CD14-positive monocyte (primary cell): ENCODE measurements at regions not wholly inside any gene's neighbourhood (a gene's known extent, or its start where the extent isn't known, plus 50 kb on each side); places are given as distances from the start of the nearest gene placed in this dataset.

Source experiments
- DNase-seq, 3 donors: peaks; one replicate each; pipeline ENCODE4 v3.0.0-alpha.2; 2011 to 2022
- H2AFZ ChIP-seq: 2 replicates; pipeline ENCODE4 v1.6.0; 2012; ENCODE audit warnings: mild to moderate bottlenecking, low read depth, low read length, inconsistent platforms; ENCODE audit not compliant: insufficient read depth, poor library complexity, severe bottlenecking
- H3K27ac ChIP-seq, 2 donors: 1 replicate in 1 of 2; 2 replicates in 1 of 2; pipeline ENCODE4 v1.5.1; 2012 to 2013; ENCODE audit warnings: low read length in 2 of 2, control low read depth in 1 of 2, inconsistent platforms in 1 of 2, low read depth in 1 of 2, mild to moderate bottlenecking in 1 of 2
- H3K27me3 ChIP-seq, 2 donors: one replicate each; pipeline versions ENCODE4 v1.6.0 to v1.6.1; 2011 to 2013; ENCODE audit warnings: low read length in 2 of 2; ENCODE audit not compliant: control insufficient read depth in 2 of 2, insufficient read depth in 2 of 2
- H3K36me3 ChIP-seq, 2 donors: replicated peaks in 1 of 2; 1 replicate in 1 of 2; 2 replicates in 1 of 2; pipeline versions ENCODE4 v1.5.1 to v1.6.1; 2012 to 2013; ENCODE audit warnings: low read length in 2 of 2, control low read depth in 1 of 2, inconsistent platforms in 1 of 2, mild to moderate bottlenecking in 1 of 2; ENCODE audit not compliant: insufficient read depth in 2 of 2, control insufficient read depth in 1 of 2
- H3K4me1 ChIP-seq, 2 donors: 1 replicate in 1 of 2; 2 replicates in 1 of 2; pipeline versions ENCODE4 v1.5.1 to v1.6.1; 2012 to 2013; ENCODE audit warnings: low read length in 2 of 2, control low read depth in 1 of 2, inconsistent platforms in 1 of 2, mild to moderate bottlenecking in 1 of 2, moderate library complexity in 1 of 2; ENCODE audit not compliant: insufficient read depth in 2 of 2, control insufficient read depth in 1 of 2
- H3K4me2 ChIP-seq: replicated peaks from 2 replicates; pipeline ENCODE3; 2012; ENCODE audit warnings: low read length, moderate library complexity, mild to moderate bottlenecking; ENCODE audit not compliant: poor library complexity, severe bottlenecking; ENCODE audit errors: extremely low read depth
- H3K4me3 ChIP-seq, 3 experiments: fragments of 200-600 bp in 1 of 3; sonication (generic) in 1 of 3; replicated peaks in 1 of 3; 1 replicate in 2 of 3; 2 replicates in 1 of 3; pipeline ENCODE4 v1.5.1; 2011 to 2013; ENCODE audit warnings: low read length in 3 of 3, mild to moderate bottlenecking in 3 of 3, control low read depth in 2 of 3, low read depth in 2 of 3, inconsistent platforms in 1 of 3, moderate library complexity in 1 of 3
- H3K79me2 ChIP-seq: 2 replicates; pipeline ENCODE4 v1.6.0; 2012; ENCODE audit warnings: mild to moderate bottlenecking, control low read depth, inconsistent platforms, low read length, moderate library complexity; ENCODE audit not compliant: insufficient read depth
- H3K9ac ChIP-seq: 2 replicates; pipeline ENCODE4 v1.6.0; 2017; ENCODE audit warnings: low read length, mild to moderate bottlenecking; ENCODE audit not compliant: insufficient read depth, poor library complexity, severe bottlenecking
- H3K9me3 ChIP-seq, 2 donors: replicated peaks in 1 of 2; 1 replicate in 1 of 2; 2 replicates in 1 of 2; pipeline versions ENCODE4 v1.5.1 to v1.6.1; 2012 to 2013; ENCODE audit warnings: low read length in 2 of 2, control low read depth in 1 of 2; ENCODE audit not compliant: control insufficient read depth in 1 of 2, insufficient read depth in 1 of 2
- H4K20me1 ChIP-seq: 2 replicates; pipeline ENCODE4 v1.6.0; 2012; ENCODE audit warnings: mild to moderate bottlenecking, low read length, control low read depth, moderate library complexity; ENCODE audit not compliant: insufficient read depth
- H3K27ac Mint-ChIP-seq, 7 donors: one replicate each; pipeline ENCODE4 v1.8.0; 2020; ENCODE audit warnings: mild to moderate bottlenecking in 7 of 7, mixed read lengths in 7 of 7, moderate library complexity in 6 of 7, inconsistent platforms in 2 of 7
- H3K27me3 Mint-ChIP-seq, 3 donors: one replicate each; pipeline ENCODE4 v1.8.0; 2021 to 2022; ENCODE audit warnings: low read depth in 3 of 3, mild to moderate bottlenecking in 3 of 3, mixed read lengths in 3 of 3, moderate library complexity in 3 of 3, inconsistent platforms in 1 of 3
- H3K36me3 Mint-ChIP-seq, 2 donors: one replicate each; pipeline ENCODE4 v1.8.0; 2020; ENCODE audit warnings: mixed read lengths in 2 of 2, inconsistent platforms in 1 of 2, mild to moderate bottlenecking in 1 of 2
- H3K4me1 Mint-ChIP-seq: one replicate; pipeline ENCODE4 v1.8.0; 2020; ENCODE audit warnings: mild to moderate bottlenecking, mixed read lengths
- H3K4me3 Mint-ChIP-seq, 2 donors: one replicate each; pipeline ENCODE4 v1.8.0; 2020; ENCODE audit warnings: mild to moderate bottlenecking in 2 of 2, mixed read lengths in 2 of 2, moderate library complexity in 1 of 2
- H3K9me3 Mint-ChIP-seq, 7 donors: one replicate each; pipeline ENCODE4 v1.8.0; 2020 to 2022; ENCODE audit warnings: mixed read lengths in 7 of 7, mild to moderate bottlenecking in 6 of 7, moderate library complexity in 6 of 7, inconsistent platforms in 2 of 7
- CTCF ChIP-seq: fragments of 200-600 bp; IDR thresholded peaks from one replicate; pipeline ENCODE4 v1.8.0; 2022; ENCODE audit warnings: antibody characterized with exemption, mild to moderate bottlenecking
- WGBS: methylation state at CpG from one replicate; pipeline ENCODE4 v1.1.5; 2013; ENCODE audit warnings: missing lambda C conversion rate; ENCODE audit not compliant: insufficient coverage; 5-methylcytosine and 5-hydroxymethylcytosine counted together
- intact Hi-C, 2 donors: fragments of 100-400 bp; cut with micrococcal nuclease; formaldehyde crosslinking; loops; one replicate each; pipeline versions ENCODE4 v1.15.0 to v1.15.1; 2023

- H2AFZ ChIP-seq = no peak overlapping the region
- peaks cover 16% of the 10 kb centered on the region for H3K4me1 Mint-ChIP-seq
- peaks cover 0 to 1% of the 10 kb centered on the region in 2 donors for H3K36me3 Mint-ChIP-seq
- H3K9me3 Mint-ChIP-seq = peaks cover 0 to 4% (median 2%) of the 10 kb centered on the region in 7 donors
- peaks cover 3% of the 10 kb centered on the region in 2 donors for H3K27me3 ChIP-seq
- no peak overlapping the region for H3K27ac Mint-ChIP-seq
- H3K79me2 ChIP-seq = no peaks in the 10 kb centered on the region
- no peak overlapping the region for H3K4me3 ChIP-seq
- H3K4me1 ChIP-seq = peaks cover 10 to 15% of the 10 kb centered on the region in 2 donors
- no peak for DNase-seq
- no peaks in the 10 kb centered on the region for H3K9me3 ChIP-seq
- H3K27ac ChIP-seq = no peak overlapping the region
- no peak for TF ChIP-seq CTCF
- no peaks in the 10 kb centered on the region for H3K36me3 ChIP-seq
- H3K4me2 ChIP-seq = no peak overlapping the region
- no peak overlapping the region for H3K4me3 Mint-ChIP-seq
- peaks cover 0 to 14% (median 3%) of the 10 kb centered on the region in 3 donors for H3K27me3 Mint-ChIP-seq
- H4K20me1 ChIP-seq = no peaks in the 10 kb centered on the region
- intact Hi-C loops = loop anchor here in 1 of 2 donors (5.0 kb wide), 1 partner anchor 33 kb away; no protein-coding TSS in a partner anchor
- H3K9ac ChIP-seq = no peak overlapping the region
- no CpG with 5 or more reads among the region's 2 CpGs for WGBS
Measured at GRCh38 chr18:35804377-35804776, 168.1 kb upstream of the RMP24 start.

GRCh38 chr18:35807811-35808335 is 164.6 kb upstream of the RMP24 start:
- H3K27ac ChIP-seq = no peak overlapping the region
- 38% methylated on average over 1 of the region's 2 CpGs for WGBS

More at GRCh38 chr18:35807811-35808335, 164.6 kb upstream of the RMP24 start:
- no peaks in the 10 kb centered on the region for H3K27me3 ChIP-seq
- Mint-ChIP-seq H3K4me1 (peaks cover 51% of the 10 kb centered on the region), H3K4me3 (no peak overlapping the region), H3K27me3 (peaks cover 0 to 9% (median 4%) of the 10 kb centered on the region in 3 donors), H3K36me3 (peaks cover 1 to 2% of the 10 kb centered on the region in 2 donors), H3K9me3 (peaks cover 0 to 4% (median 2%) of the 10 kb centered on the region in 7 donors), H3K27ac (peak overlapping the region in 1 of 7 donors; percentile 72)
- H4K20me1 ChIP-seq = no peaks in the 10 kb centered on the region
- no peaks in the 10 kb centered on the region for H3K79me2 ChIP-seq
- no peak overlapping the region for H3K4me3 ChIP-seq
- intact Hi-C loops = no loop called here
- no peak overlapping the region for H3K9ac ChIP-seq
- H2AFZ ChIP-seq = no peak overlapping the region
- no peak for TF ChIP-seq CTCF
- H3K4me2 ChIP-seq = no peak overlapping the region
- no peaks in the 10 kb centered on the region for H3K9me3 ChIP-seq
- DNase-seq = no peak
- peaks cover 41 to 47% of the 10 kb centered on the region in 2 donors for H3K4me1 ChIP-seq
- H3K36me3 ChIP-seq = no peaks in the 10 kb centered on the region
